Uterus (tissue), 2 donors: ENCODE measurements at regions not wholly inside any gene's neighbourhood (a gene's known extent, or its start where the extent isn't known, plus 50 kb on each side); places are given as distances from the start of the nearest gene placed in this dataset.

Experiments used
- POLR2A ChIP-seq, 2 donors: fragments of 450-650 bp; IDR thresholded peaks; one replicate each; pipeline ENCODE4 v1.6.1; 2016; ENCODE audit warnings: antibody characterized with exemption in 2 of 2, mild to moderate bottlenecking in 1 of 2, moderate library complexity in 1 of 2
- TF ChIP-seq, protein P1 (sequence below), 4 experiments: fragments of 200-600 bp in 2 of 4; fragments of 450-650 bp in 2 of 4; sonication (generic) in 2 of 4; IDR thresholded peaks; one replicate each; pipeline ENCODE4 v1.5.1; 2016 to 2019; ENCODE audit warnings: antibody characterized with exemption in 4 of 4, mild to moderate bottlenecking in 2 of 4, moderate library complexity in 1 of 4

DNA sequence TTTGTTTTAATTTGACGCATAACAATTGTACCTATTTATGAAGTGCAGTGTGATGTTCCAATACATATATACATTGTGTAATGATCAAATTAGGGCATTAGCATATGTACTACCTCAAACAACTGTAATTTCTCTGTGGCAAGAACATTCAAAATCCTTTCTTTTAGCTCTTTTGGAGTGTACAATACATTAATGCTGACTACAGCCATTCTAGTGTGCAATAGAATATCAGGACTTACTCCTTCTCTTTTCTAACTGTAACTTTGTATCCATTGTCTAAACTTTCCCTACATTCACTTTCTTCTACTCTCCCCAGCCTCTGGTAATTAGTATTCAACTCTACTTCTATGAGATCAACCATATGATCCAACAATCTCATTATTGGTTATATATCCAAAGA, 1177.4 kb downstream of the KCNT2 start:
- TF ChIP-seq POLR2A (IDR thresholded peaks at IDR 0.05) = no peak
- TF ChIP-seq, protein P1, sequence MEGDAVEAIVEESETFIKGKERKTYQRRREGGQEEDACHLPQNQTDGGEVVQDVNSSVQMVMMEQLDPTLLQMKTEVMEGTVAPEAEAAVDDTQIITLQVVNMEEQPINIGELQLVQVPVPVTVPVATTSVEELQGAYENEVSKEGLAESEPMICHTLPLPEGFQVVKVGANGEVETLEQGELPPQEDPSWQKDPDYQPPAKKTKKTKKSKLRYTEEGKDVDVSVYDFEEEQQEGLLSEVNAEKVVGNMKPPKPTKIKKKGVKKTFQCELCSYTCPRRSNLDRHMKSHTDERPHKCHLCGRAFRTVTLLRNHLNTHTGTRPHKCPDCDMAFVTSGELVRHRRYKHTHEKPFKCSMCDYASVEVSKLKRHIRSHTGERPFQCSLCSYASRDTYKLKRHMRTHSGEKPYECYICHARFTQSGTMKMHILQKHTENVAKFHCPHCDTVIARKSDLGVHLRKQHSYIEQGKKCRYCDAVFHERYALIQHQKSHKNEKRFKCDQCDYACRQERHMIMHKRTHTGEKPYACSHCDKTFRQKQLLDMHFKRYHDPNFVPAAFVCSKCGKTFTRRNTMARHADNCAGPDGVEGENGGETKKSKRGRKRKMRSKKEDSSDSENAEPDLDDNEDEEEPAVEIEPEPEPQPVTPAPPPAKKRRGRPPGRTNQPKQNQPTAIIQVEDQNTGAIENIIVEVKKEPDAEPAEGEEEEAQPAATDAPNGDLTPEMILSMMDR (IDR thresholded peaks at IDR 0.05) = no peak
